ENCODE measurements at regions not wholly inside any gene's neighbourhood (a gene's known extent, or its start where the extent isn't known, plus 50 kb on each side); places are given as distances from the start of the nearest gene placed in this dataset.

DNA sequence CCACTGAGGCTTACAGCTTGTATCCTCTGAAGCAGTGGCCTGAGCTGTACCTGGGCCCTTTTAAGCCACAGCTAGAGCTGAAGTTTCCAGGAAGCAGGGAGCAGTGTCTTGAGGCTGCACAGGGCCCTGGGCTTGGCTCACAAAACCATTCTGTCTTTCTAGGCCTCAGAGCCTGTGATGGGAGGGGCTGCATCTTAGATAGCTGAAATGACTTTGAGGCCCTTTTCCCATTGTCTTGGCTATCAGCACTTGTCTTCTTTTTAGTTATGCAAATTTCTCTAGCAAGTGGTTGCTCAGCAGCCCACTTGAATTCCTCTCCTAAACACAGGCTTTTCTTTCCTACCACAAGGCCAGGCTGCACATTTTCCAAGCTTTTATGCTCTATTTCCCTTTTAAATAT lies 864.2 kb downstream of the REEP3 start:
- TF ChIP-seq, protein P1, sequence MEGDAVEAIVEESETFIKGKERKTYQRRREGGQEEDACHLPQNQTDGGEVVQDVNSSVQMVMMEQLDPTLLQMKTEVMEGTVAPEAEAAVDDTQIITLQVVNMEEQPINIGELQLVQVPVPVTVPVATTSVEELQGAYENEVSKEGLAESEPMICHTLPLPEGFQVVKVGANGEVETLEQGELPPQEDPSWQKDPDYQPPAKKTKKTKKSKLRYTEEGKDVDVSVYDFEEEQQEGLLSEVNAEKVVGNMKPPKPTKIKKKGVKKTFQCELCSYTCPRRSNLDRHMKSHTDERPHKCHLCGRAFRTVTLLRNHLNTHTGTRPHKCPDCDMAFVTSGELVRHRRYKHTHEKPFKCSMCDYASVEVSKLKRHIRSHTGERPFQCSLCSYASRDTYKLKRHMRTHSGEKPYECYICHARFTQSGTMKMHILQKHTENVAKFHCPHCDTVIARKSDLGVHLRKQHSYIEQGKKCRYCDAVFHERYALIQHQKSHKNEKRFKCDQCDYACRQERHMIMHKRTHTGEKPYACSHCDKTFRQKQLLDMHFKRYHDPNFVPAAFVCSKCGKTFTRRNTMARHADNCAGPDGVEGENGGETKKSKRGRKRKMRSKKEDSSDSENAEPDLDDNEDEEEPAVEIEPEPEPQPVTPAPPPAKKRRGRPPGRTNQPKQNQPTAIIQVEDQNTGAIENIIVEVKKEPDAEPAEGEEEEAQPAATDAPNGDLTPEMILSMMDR (IDR thresholded peaks at IDR 0.05; ENCODE audit: insufficient read depth, low read length, poor library complexity, severe bottlenecking): no peak
- TF ChIP-seq EZH2phosphoT487 (conservative IDR thresholded peaks at IDR 0.05; ENCODE audit: low read length): no peak
